Right renal pelvis (tissue), 4 donors: ENCODE measurements at regions not wholly inside any gene's neighbourhood (a gene's known extent, or its start where the extent isn't known, plus 50 kb on each side); places are given as distances from the start of the nearest gene placed in this dataset.

Source experiments
- DNase-seq, 4 donors: peaks; one replicate each; pipeline ENCODE4 v3.0.0-alpha.2; 2013; ENCODE audit warnings: low read depth in 4 of 4, low spot score in 3 of 4, missing footprints in 1 of 4

- no peak for DNase-seq
Observed at GRCh38 chr5:5625491-5625890, 203.0 kb downstream of the ICE1 start.

GRCh38 chr5:5623397-5623796 lies 200.9 kb downstream of the ICE1 start:
- DNase-seq: no peak

- no peak for DNase-seq
Observed at GRCh38 chr5:5622806-5623205, 200.3 kb downstream of the ICE1 start.

- no peak for DNase-seq
Observed at GRCh38 chr5:5619546-5619945, 197.1 kb downstream of the ICE1 start.

- DNase-seq: no peak
Observed at GRCh38 chr5:5617024-5617423, 194.5 kb downstream of the ICE1 start.

- no peak for DNase-seq
Observed at GRCh38 chr5:5616247-5616895, 193.9 kb downstream of the ICE1 start.

- peak in 1 of 4 donors; percentile 6 for DNase-seq
Observed at GRCh38 chr5:5615569-5615968, 193.1 kb downstream of the ICE1 start.

- DNase-seq: no peak
Observed at GRCh38 chr5:5613261-5613990, 190.9 kb downstream of the ICE1 start.

GRCh38 chr5:5612096-5612495 lies 189.6 kb downstream of the ICE1 start:
- no peak for DNase-seq

- no peak for DNase-seq
Observed at GRCh38 chr5:5609935-5610334, 187.5 kb downstream of the ICE1 start.

- no peak for DNase-seq
Observed at GRCh38 chr5:5605170-5605764, 182.8 kb downstream of the ICE1 start.

GRCh38 chr5:5602554-5602953 lies 180.1 kb downstream of the ICE1 start:
- DNase-seq: no peak

- no peak for DNase-seq
Observed at GRCh38 chr5:5598547-5599113, 176.2 kb downstream of the ICE1 start.

GRCh38 chr5:5593391-5593790 lies 170.9 kb downstream of the ICE1 start:
- DNase-seq: no peak

GRCh38 chr5:5592541-5592940 lies 170.1 kb downstream of the ICE1 start:
- DNase-seq: no peak

GRCh38 chr5:5591567-5591966 lies 169.1 kb downstream of the ICE1 start:
- DNase-seq: no peak

GRCh38 chr5:5589857-5590256 lies 167.4 kb downstream of the ICE1 start:
- DNase-seq: no peak

GRCh38 chr5:5588887-5589826 lies 166.7 kb downstream of the ICE1 start:
- no peak for DNase-seq

- DNase-seq: no peak
Observed at GRCh38 chr5:5588386-5588785, 165.9 kb downstream of the ICE1 start.

GRCh38 chr5:5587474-5587873 lies 165.0 kb downstream of the ICE1 start:
- DNase-seq: no peak

GRCh38 chr5:5586721-5587120 lies 164.2 kb downstream of the ICE1 start:
- no peak for DNase-seq
